ENCODE measurements at regions not wholly inside any gene's neighbourhood (a gene's known extent, or its start where the extent isn't known, plus 50 kb on each side); places are given as distances from the start of the nearest gene placed in this dataset.
"Not testable (repeated sequence)": the region's sequence is repeated elsewhere in the genome, so short reads cannot be mapped to it uniquely, and the experiment has no call there.

GRCh38 chr4:127250577-127250976 is 382.2 kb upstream of the INTU start:
- no peaks in the 10 kb centered on the region for H3K36me3 ChIP-seq (ENCODE audit: low read depth)
- TF ChIP-seq CTCF (IDR thresholded peaks at IDR 0.05) = no peak
- intact Hi-C loops (cut with DNase I, micrococcal nuclease) = no loop called here
- no peak overlapping the region for H3K4me3 ChIP-seq
- no peaks in the 10 kb centered on the region for H3K9me3 ChIP-seq
- DNase-seq (no peak), ATAC-seq (no peak)
- H3K4me1 ChIP-seq (ENCODE audit: low read depth) = no peaks in the 10 kb centered on the region

GRCh38 chr4:127251423-127251822 is 381.3 kb upstream of the INTU start:
- intact Hi-C loops (cut with DNase I, micrococcal nuclease) = no loop called here
- DNase-seq (no peak), ATAC-seq (no peak)
- TF ChIP-seq CTCF (IDR thresholded peaks at IDR 0.05) = no peak
- Histone ChIP-seq H3K4me1 (ENCODE audit: low read depth) (no peaks in the 10 kb centered on the region), H3K9me3 (peaks cover 6% of the 10 kb centered on the region), H3K4me3 (no peak overlapping the region), H3K36me3 (ENCODE audit: low read depth) (no peaks in the 10 kb centered on the region)

GRCh38 chr4:127256500-127256899 is 376.3 kb upstream of the INTU start:
- ATAC-seq (no peak), DNase-seq (no peak)
- Histone ChIP-seq H3K36me3 (ENCODE audit: low read depth) (no peaks in the 10 kb centered on the region), H3K4me3 (no peak overlapping the region), H3K9me3 (peaks cover 25% of the 10 kb centered on the region), H3K4me1 (ENCODE audit: low read depth) (no peaks in the 10 kb centered on the region)
- intact Hi-C loops (cut with DNase I, micrococcal nuclease) = no loop called here
- TF ChIP-seq CTCF (IDR thresholded peaks at IDR 0.05) = no peak

GRCh38 chr4:127261476-127261875 is 371.3 kb upstream of the INTU start:
- intact Hi-C loops (cut with DNase I, micrococcal nuclease) = no loop called here
- ATAC-seq = no peak
- no peak for TF ChIP-seq CTCF (IDR thresholded peaks at IDR 0.05)

GRCh38 chr4:127268367-127268766 is 364.4 kb upstream of the INTU start:
- TF ChIP-seq CTCF (IDR thresholded peaks at IDR 0.05) = no peak
- DNase-seq (no peak), ATAC-seq (no peak)
- intact Hi-C loops (cut with DNase I, micrococcal nuclease) = no loop called here
- H3K36me3 ChIP-seq (ENCODE audit: low read depth) = no peaks in the 10 kb centered on the region
- H3K4me1 ChIP-seq (ENCODE audit: low read depth) = no peaks in the 10 kb centered on the region
- H3K9me3 ChIP-seq = peaks cover 23% of the 10 kb centered on the region
- H3K4me3 ChIP-seq = no peak overlapping the region

More at GRCh38 chr4:127261476-127261875, 371.3 kb upstream of the INTU start:
- Histone ChIP-seq H3K4me3 (no peak overlapping the region), H3K4me1 (ENCODE audit: low read depth) (no peaks in the 10 kb centered on the region), H3K36me3 (ENCODE audit: low read depth) (no peaks in the 10 kb centered on the region), H3K9me3 (peaks cover 25% of the 10 kb centered on the region)
- DNase-seq = no peak

- ATAC-seq = not testable (repeated sequence)
Measured at GRCh38 chr4:127277023-127277422, 355.7 kb upstream of the INTU start.

More at GRCh38 chr4:127277023-127277422, 355.7 kb upstream of the INTU start:
- H3K4me1 ChIP-seq (ENCODE audit: low read depth); H3K4me3 ChIP-seq; H3K36me3 ChIP-seq (ENCODE audit: low read depth); intact Hi-C loops (cut with DNase I, micrococcal nuclease); DNase-seq: not testable (repeated sequence)
- peaks cover 40% of the 10 kb centered on the region for H3K9me3 ChIP-seq
